ENCODE measurements at regions not wholly inside any gene's neighbourhood (a gene's known extent, or its start where the extent isn't known, plus 50 kb on each side); places are given as distances from the start of the nearest gene placed in this dataset.

GRCh38 chr4:163967710-163968109 is 473.2 kb downstream of the TMA16 start:
- TF ChIP-seq CTCF (IDR thresholded peaks at IDR 0.05) (no peak), ZFX (IDR thresholded peaks at IDR 0.05; ENCODE audit: borderline replicate concordance) (no peak)

Measured in 22Rv1 (cell line).